ACHN (cell line): ENCODE measurements at regions not wholly inside any gene's neighbourhood (a gene's known extent, or its start where the extent isn't known, plus 50 kb on each side); places are given as distances from the start of the nearest gene placed in this dataset.

ENCODE experiments used
- DNase-seq: peaks from one replicate; pipeline ENCODE4 v3.0.0-alpha.2; 2015
- in situ Hi-C: cut with HindIII; loops from 2 replicates; pipeline ENCODE4 v1.10.0; 2017; ENCODE audit warnings: low sequenced_read_pairs, low pct_ligation_motif_present, low pct_unique_long_range_greater_than_20kb

GRCh38 chr18:41457765-41458326 is 497.2 kb upstream of the PIK3C3 start:
- no peak for DNase-seq
- in situ Hi-C loops, result no loop called here

DNA sequence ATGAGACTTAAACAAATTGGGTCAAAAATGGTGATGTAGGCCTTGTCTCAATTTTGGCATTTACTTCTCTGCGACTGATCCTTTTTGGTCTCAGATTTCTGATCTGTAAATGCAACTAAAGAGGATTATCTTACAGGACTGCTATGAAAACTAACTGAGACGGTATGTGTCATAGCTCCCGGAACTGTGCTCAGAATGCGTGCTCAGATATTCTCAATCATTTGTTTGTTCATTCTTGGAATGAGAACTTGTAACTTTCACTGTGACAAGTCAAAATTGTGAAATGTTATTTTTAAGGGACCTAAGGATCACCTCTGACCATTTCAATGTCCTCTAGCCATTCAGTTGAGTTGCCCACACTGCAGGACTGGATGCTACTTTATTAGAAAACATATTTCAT is 498.2 kb upstream of the PIK3C3 start:
- no peak for DNase-seq
- in situ Hi-C loops, result no loop called here

DNA sequence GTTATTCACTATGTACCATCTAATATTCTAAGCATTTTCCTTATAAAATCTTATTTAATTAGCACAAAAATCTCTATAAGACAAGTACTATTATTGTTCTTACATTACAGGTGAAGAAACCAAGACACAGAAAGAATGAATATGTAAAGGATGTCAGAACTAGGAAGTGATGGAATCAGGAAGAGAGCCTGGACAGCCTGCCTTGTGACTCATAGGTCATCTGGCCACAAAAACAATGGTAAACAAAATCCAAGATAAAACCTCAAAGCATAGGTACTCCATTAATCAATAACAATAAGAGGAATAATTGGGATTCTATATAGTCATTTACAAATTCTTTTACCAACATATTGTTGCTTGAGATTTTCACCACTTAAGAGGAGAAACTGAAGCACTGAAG is 505.4 kb upstream of the PIK3C3 start:
- no peak for DNase-seq
- in situ Hi-C loops, result no loop called here

DNA sequence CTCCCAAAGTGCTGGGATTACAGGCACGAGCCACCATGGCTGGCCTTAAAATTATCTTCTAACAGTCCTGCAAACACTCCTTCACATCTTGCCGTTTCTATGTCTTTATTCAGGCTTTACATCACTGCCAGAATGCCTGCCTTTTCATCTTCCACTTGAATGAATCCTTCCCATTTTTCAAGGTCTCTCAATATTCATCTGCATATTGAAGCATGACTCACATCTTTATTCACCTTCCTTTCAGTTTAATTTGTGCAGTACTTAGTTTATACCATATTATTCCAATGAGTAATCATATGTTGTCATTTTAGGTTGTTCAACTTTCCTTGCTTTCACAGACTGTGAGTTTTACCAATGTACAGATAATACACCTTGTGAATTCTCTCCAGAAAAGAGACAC is 510.1 kb upstream of the PIK3C3 start:
- in situ Hi-C loops, result no loop called here
- no peak for DNase-seq

DNA sequence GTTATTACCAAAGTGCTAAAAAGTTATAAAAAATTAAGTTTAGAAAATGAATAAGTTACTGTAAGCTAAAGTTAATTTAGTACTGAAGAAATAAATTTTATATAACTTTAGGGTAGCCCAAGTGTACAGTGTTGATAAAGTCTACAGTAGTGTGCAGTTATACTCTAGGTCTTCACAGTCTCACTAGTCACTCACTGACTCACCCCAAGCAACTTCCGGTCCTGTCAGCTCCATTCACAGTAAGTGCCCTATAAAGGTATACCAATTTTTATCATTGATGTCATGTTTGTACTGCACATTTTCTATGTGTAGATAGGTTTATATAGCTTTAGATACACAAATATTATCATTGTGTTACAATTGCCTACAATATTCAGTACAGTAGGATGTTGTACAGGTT is 518.3 kb upstream of the PIK3C3 start:
- in situ Hi-C loops, result no loop called here
- no peak for DNase-seq

DNA sequence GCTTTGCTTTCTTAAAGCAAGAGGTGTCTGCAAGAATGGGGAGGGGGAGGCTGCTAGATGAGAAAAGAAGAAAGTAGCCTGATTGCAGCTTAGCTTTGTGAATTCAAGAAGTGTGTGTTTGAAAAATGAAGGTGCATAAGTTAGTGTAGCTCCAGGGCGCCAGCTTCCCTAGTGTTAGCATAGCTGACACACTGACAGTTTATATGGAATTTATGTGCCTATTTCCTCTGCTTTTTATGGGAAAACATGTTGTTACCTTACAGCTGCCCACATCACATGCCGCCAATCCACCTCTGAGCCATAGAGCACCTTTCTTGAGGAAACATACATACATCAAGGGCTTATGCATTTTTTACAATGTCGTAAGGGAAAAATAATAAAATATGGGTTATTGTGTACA is 536.4 kb upstream of the PIK3C3 start:
- in situ Hi-C loops, result no loop called here
- no peak for DNase-seq

DNA sequence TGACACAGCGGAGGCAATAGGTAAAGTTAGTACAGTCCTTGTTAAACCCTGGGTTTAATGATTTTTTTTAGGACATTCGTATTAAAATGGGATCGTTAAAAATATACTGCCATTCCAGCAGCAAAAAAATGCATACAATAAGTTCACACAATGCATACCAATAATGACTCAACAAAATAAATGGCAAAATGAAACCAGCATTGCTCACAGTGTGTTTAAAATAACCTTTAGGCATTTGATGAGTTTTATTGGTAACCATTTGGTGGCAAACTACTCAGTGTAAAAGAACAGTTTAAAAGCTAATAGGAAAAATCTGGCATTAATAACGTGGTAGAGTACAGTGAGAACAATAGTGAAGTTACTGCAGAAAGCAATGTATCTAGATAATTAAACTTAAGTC is 539.0 kb upstream of the PIK3C3 start:
- no peak for DNase-seq
- in situ Hi-C loops, result no loop called here

DNA sequence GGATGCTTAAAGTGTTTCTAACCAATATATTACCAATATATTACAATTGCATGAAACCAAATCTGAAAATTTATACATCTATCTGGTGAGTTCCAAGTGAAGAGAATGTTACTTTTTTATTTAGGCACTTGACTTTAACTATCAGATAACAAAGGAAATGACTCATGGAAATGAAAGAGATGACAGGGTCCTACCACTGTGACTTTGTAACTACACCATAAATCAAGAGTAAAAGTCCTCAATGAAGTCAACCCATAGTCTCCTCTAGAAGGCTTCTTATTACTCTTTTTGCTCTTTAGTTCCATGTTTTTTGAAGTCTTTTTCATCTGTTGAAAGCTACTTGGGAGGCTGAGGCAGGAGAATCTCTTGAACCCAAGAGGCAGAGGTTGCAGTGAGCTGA is 545.0 kb upstream of the PIK3C3 start:
- DNase-seq, result no peak
- in situ Hi-C loops, result no loop called here

GRCh38 chr18:41406834-41407233 is 548.2 kb upstream of the PIK3C3 start:
- in situ Hi-C loops, result no loop called here
- no peak for DNase-seq

GRCh38 chr18:41396861-41397260 is 558.2 kb upstream of the PIK3C3 start:
- in situ Hi-C loops, result no loop called here
- DNase-seq, result no peak

DNA sequence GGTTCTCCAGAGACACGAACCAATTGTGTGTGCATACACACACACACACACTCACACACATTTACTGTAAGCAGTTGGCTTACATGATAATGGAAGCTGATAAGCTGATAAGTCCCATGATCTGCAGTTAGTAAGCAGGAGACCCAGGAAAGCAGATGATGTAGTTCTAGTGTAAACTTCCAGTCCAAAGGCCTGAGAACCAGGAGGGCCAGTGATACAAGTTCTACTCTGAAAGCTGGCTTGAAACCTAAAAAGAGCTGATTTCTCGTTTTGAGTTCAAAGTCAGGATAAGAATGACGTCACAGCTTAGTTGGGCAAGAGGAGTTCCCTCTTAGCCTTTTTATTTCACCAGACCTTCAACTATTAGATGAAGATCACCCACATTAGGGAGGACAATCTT is 558.8 kb upstream of the PIK3C3 start:
- no peak for DNase-seq
- in situ Hi-C loops, result no loop called here

DNA sequence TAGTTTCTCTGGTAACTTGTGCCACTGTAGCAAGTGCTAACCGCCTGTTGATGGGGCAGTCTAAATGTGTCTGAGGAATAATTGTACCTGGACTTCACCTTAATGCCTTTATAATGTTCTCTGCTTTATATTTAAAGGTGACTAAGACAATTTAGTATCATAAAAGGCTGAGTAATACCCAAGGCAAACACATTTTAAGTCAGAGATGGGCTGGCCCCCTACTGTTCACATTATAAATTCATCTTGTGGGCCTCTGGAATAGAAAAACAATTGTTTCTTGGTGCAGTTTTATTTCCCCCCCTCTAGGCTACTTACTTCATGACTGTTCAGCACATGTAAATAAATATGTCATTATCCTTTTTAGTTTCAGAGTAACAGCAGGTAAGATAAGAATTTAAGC is 559.3 kb upstream of the PIK3C3 start:
- no peak for DNase-seq
- in situ Hi-C loops, result no loop called here

DNA sequence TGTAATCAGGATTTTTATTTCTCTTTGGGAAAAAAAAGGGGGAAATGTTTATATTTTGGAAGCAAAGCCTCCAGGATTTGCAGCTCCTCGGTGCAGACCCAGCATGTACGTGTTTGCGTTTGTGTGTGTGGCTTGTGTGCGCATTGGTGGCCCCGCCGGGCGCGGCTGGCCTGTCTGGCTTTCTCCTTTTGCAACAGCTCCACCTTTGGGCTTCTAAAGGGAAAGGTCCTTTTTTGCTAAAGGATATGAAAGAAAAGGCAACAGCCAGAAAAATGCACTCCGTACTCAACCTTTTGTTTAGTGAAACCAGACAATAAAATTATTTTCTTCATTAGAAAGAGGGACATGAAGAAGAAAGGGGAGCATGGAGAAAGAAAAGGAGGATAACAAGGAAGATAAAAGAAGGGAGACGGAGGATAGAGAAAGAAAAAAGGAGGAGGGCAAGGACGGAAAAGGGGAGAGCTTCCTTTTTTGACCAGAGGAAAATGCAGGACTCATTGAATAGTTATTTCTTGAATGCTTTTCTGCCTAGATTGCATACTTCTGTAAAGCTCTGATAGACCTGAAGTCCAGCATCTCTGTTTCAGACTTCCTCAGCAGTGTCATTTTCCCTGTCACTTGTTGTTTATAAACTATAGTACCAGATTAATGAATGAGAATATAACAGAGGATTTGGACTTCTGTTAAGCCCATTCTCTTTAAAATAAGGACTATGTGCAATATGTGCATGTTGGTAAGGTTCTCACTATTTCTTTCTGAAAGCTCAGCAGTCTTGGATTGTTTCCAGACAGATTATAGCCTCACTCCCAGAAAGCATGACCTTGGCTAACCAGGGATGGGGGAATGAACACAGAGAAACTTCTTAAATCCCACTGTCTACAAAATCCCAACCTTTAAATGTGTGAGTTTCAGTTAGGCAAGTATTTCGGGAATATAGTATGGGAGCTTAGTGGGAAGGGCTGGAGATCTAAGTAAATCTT is 563.1 kb upstream of the PIK3C3 start:
- in situ Hi-C loops, result no loop called here
- peak; percentile 57 for DNase-seq

DNA sequence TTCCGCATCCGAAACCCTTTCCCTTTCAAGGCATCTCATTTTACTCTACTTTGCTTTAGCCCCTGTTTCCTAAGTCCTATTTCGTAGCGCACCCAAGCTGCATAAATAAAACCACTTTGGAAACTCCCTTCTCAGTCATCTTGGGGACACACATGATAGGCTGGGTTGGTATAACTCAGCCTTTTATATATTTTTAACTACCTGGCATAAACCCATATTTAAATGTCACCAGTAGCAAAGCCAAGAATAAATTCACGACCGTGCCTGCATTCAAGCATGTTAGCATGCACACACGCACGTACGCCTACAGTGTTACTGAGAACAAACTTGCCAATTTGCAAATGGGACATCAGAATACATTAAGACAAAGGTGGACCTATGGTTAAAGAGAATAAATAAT is 564.7 kb upstream of the PIK3C3 start:
- in situ Hi-C loops, result no loop called here
- no peak for DNase-seq

- in situ Hi-C loops, result no loop called here
- peak; percentile 6 for DNase-seq
Observed at GRCh38 chr18:41378598-41378997, 576.4 kb upstream of the PIK3C3 start.

GRCh38 chr18:41373612-41374011 is 581.4 kb upstream of the PIK3C3 start:
- in situ Hi-C loops, result no loop called here
- DNase-seq, result no peak

DNA sequence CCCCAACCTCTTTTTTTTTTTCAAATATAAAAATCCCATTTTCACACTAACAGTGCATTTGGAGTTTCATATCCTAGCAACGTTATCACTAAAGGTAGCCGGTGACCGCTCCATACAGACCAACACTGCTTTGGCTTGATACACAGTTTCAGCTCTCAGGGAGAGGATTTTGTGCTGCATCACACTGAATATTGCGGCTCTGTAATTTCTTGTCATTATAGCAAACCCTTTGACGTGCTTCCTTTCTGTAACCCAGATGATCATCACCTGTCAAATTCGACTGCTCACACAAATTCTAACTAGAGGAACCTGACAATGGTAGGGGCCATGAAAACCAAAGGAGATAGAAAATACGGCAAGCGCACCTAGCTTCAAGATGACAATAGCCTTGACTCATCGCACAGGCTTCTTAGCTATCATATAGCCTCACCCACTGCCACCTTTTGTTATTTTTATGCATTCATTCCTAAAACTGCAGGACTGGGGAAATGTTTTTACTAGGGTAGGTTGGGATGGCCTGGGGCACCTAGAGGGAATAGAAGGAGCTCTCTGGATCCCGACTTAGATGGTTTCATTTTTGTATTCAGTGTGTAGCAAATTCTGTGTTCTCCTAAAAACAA is 582.9 kb upstream of the PIK3C3 start:
- no peak for DNase-seq
- in situ Hi-C loops, result no loop called here

- DNase-seq, result no peak
- in situ Hi-C loops, result no loop called here
Observed at GRCh38 chr18:41371156-41372045, 583.6 kb upstream of the PIK3C3 start.

GRCh38 chr18:41370740-41371139 is 584.3 kb upstream of the PIK3C3 start:
- in situ Hi-C loops, result no loop called here
- no peak for DNase-seq
